Ishikawa (cell line): ENCODE measurements at regions not wholly inside any gene's neighbourhood (a gene's known extent, or its start where the extent isn't known, plus 50 kb on each side); places are given as distances from the start of the nearest gene placed in this dataset.

Experiments
- CEBPB ChIP-seq: IDR thresholded peaks from 2 replicates; pipeline ENCODE4 v1.6.1; 2012
- EP300 ChIP-seq: IDR thresholded peaks from 2 replicates; pipeline ENCODE4 v1.6.1; 2012; ENCODE audit warnings: borderline replicate concordance
- RAD21 ChIP-seq: IDR thresholded peaks from 2 replicates; pipeline ENCODE4 v1.6.1; 2012; ENCODE audit warnings: low read depth
- TEAD4 ChIP-seq: IDR thresholded peaks from 2 replicates; pipeline ENCODE4 v1.6.1; 2012
- TF ChIP-seq, protein P1 (sequence below): IDR thresholded peaks from 2 replicates; pipeline ENCODE4 v1.6.1; 2012; ENCODE audit warnings: low read depth, mild to moderate bottlenecking

DNA sequence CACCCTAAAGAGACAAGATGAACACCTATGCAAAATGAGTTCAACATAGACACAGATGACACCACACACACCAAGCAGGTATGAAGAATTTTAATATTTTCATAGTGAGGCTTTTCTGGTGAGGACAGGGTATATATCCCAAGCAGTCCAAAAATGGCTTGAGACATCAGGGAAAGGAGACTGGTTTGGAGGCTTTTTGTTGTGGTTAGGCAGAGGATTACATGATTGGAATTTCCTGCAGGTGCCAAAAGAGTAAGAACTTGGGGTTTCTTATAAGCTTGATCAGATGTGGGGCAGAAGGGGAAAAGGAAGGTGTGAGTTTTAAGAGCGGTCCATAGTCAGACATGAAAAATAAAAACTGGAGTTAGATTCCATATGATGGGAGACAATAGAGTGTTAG, 420.8 kb upstream of the SLITRK1 start:
- TF ChIP-seq EP300 (no peak), CEBPB (no peak), TEAD4 (no peak), RAD21 (no peak)
- TF ChIP-seq, protein P1, sequence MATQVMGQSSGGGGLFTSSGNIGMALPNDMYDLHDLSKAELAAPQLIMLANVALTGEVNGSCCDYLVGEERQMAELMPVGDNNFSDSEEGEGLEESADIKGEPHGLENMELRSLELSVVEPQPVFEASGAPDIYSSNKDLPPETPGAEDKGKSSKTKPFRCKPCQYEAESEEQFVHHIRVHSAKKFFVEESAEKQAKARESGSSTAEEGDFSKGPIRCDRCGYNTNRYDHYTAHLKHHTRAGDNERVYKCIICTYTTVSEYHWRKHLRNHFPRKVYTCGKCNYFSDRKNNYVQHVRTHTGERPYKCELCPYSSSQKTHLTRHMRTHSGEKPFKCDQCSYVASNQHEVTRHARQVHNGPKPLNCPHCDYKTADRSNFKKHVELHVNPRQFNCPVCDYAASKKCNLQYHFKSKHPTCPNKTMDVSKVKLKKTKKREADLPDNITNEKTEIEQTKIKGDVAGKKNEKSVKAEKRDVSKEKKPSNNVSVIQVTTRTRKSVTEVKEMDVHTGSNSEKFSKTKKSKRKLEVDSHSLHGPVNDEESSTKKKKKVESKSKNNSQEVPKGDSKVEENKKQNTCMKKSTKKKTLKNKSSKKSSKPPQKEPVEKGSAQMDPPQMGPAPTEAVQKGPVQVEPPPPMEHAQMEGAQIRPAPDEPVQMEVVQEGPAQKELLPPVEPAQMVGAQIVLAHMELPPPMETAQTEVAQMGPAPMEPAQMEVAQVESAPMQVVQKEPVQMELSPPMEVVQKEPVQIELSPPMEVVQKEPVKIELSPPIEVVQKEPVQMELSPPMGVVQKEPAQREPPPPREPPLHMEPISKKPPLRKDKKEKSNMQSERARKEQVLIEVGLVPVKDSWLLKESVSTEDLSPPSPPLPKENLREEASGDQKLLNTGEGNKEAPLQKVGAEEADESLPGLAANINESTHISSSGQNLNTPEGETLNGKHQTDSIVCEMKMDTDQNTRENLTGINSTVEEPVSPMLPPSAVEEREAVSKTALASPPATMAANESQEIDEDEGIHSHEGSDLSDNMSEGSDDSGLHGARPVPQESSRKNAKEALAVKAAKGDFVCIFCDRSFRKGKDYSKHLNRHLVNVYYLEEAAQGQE = no peak
